Left ventricle myocardium inferior (tissue), 1 donor: ENCODE measurements at regions not wholly inside any gene's neighbourhood (a gene's known extent, or its start where the extent isn't known, plus 50 kb on each side); places are given as distances from the start of the nearest gene placed in this dataset.

Experiments used
- DNase-seq: peaks from one replicate; pipeline ENCODE4 v3.0.0-alpha.2; 2020
- H3K27ac ChIP-seq: fragments of 200-600 bp; replicated peaks from 2 replicates; pipeline ENCODE4 v1.8.0; 2021
- H3K27me3 ChIP-seq: fragments of 200-600 bp; 2 replicates; pipeline ENCODE4 v1.8.0; 2021; ENCODE audit warnings: low read depth
- H3K36me3 ChIP-seq: fragments of 200-600 bp; 2 replicates; pipeline ENCODE4 v1.8.0; 2021
- H3K4me1 ChIP-seq: fragments of 200-600 bp; 2 replicates; pipeline ENCODE4 v1.8.0; 2021
- H3K4me3 ChIP-seq: fragments of 200-600 bp; 2 replicates; pipeline ENCODE4 v1.8.0; 2021; ENCODE audit warnings: mild to moderate bottlenecking, moderate library complexity
- H3K9me3 ChIP-seq: fragments of 200-600 bp; replicated peaks from 2 replicates; pipeline ENCODE4 v1.8.0; 2021
- CTCF ChIP-seq: fragments of 200-600 bp; IDR thresholded peaks from 2 replicates; pipeline ENCODE4 v1.8.0; 2021; ENCODE audit warnings: antibody characterized with exemption, mild to moderate bottlenecking, borderline replicate concordance
- intact Hi-C: fragments of 100-400 bp; cut with micrococcal nuclease; formaldehyde crosslinking; loops from one replicate; pipeline ENCODE4 v1.11.0; 2022
- donor health status: DM: no; HTN: yes; CAD: no; lungs with severe emphysema.

DNA sequence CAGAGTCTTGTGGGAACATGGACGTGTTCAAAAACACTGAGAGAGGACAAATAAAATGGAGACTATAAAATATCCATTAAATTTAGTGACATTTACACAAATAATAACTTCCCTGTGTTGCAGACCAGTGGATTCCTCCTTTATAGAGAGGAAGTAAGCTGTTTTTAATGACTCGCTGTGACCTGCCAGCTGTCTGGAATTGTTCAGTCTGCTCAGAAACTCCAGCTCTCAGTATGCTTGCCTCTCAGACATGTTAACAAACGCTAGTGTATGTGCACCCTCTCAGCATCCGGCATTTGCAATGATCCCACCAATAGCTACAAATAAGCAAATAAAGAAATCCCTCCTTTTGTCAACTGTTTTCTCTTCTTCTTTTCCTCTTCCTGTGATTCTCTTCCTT lies 158.0 kb upstream of the TCF21 start:
- no peak overlapping the region for H3K4me3 ChIP-seq
- H3K4me1 ChIP-seq, result no peaks in the 10 kb centered on the region
- intact Hi-C loops, result no loop called here

GRCh38 chr6:133740218-133740617 lies 148.7 kb upstream of the TCF21 start:
- no peak for TF ChIP-seq CTCF

More for the DNA sequence above, 158.0 kb upstream of the TCF21 start:
- Histone ChIP-seq H3K27ac (no peak overlapping the region), H3K36me3 (no peaks in the 10 kb centered on the region), H3K27me3 (no peaks in the 10 kb centered on the region), H3K9me3 (peaks cover 35% of the 10 kb centered on the region)
- DNase-seq, result no peak
- no peak for TF ChIP-seq CTCF

GRCh38 chr6:133740816-133741215 lies 148.1 kb upstream of the TCF21 start:
- Histone ChIP-seq H3K27ac (peak overlapping the region; percentile 42), H3K4me1 (no peaks in the 10 kb centered on the region), H3K27me3 (no peaks in the 10 kb centered on the region), H3K9me3 (no peaks in the 10 kb centered on the region), H3K4me3 (no peak overlapping the region), H3K36me3 (no peaks in the 10 kb centered on the region)
- intact Hi-C loops, result no loop called here
- no peak for DNase-seq
- no peak for TF ChIP-seq CTCF

More at GRCh38 chr6:133740218-133740617, 148.7 kb upstream of the TCF21 start:
- Histone ChIP-seq H3K27ac (no peak overlapping the region), H3K4me3 (no peak overlapping the region), H3K27me3 (no peaks in the 10 kb centered on the region), H3K9me3 (no peaks in the 10 kb centered on the region), H3K36me3 (no peaks in the 10 kb centered on the region), H3K4me1 (no peaks in the 10 kb centered on the region)
- no peak for DNase-seq
- intact Hi-C loops, result no loop called here

DNA sequence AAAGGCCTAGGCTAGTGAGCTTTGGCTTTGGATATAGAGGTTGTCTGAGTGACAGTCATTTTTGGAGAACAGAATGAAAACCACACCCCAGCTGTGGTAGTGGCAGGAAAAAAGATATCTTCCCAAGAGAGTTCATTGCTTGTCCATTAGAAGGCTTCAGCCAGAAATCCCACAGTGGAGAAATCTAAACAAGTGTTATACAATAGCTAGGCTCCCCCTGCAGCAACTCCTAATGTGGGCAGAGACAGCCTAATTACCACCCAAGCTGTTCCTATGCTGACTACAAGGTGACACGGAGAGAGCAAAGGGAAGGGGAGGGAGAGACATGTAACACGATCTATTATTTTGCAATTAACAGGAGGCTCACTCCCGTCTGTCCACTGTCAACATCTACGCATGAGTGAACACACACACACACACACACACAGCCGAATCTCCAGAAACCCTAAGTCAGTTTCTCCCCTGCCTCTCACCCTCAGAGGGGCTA lies 147.5 kb upstream of the TCF21 start:
- no peaks in the 10 kb centered on the region for H3K36me3 ChIP-seq
- intact Hi-C loops, result no loop called here
- H3K27me3 ChIP-seq, result no peaks in the 10 kb centered on the region
- no peak for TF ChIP-seq CTCF
- H3K27ac ChIP-seq, result peak overlapping the region; percentile 42
- no peak overlapping the region for H3K4me3 ChIP-seq
- DNase-seq, result no peak
- H3K4me1 ChIP-seq, result no peaks in the 10 kb centered on the region
- H3K9me3 ChIP-seq, result no peaks in the 10 kb centered on the region

DNA sequence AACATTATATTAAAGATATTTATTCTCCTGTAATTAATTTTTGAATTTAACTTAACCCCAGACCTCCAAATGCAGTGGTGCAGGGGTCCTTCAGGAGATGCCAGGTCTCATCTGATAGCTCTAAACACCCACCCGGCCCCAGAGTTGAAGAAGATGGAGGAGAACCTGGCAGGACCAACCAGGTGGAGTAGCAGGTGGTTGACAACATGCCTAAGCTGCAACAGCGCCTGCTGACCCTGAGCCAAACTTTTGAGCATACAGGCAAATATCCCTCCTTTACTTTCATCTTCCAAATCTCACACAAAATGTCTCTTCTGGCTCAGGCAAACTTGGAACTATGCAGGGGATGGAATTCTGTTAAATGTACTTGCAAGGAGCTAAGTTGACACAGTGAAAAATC lies 145.3 kb upstream of the TCF21 start:
- intact Hi-C loops, result no loop called here
- no peak overlapping the region for H3K4me3 ChIP-seq
- no peak for DNase-seq
- H3K4me1 ChIP-seq, result no peaks in the 10 kb centered on the region
- H3K27ac ChIP-seq, result no peak overlapping the region
- H3K27me3 ChIP-seq, result no peaks in the 10 kb centered on the region
- H3K36me3 ChIP-seq, result no peaks in the 10 kb centered on the region
- no peak for TF ChIP-seq CTCF
- peaks cover 7% of the 10 kb centered on the region for H3K9me3 ChIP-seq

GRCh38 chr6:133746417-133746770 lies 142.5 kb upstream of the TCF21 start:
- TF ChIP-seq CTCF, result no peak
- intact Hi-C loops, result no loop called here
- DNase-seq, result no peak

More at GRCh38 chr6:133746417-133746770, 142.5 kb upstream of the TCF21 start:
- peaks cover 7% of the 10 kb centered on the region for H3K9me3 ChIP-seq
- H3K36me3 ChIP-seq, result no peaks in the 10 kb centered on the region
- no peaks in the 10 kb centered on the region for H3K27me3 ChIP-seq
- H3K4me3 ChIP-seq, result no peak overlapping the region
- no peaks in the 10 kb centered on the region for H3K4me1 ChIP-seq
- no peak overlapping the region for H3K27ac ChIP-seq
